CD14-positive monocyte (primary cell): ENCODE measurements at regions not wholly inside any gene's neighbourhood (a gene's known extent, or its start where the extent isn't known, plus 50 kb on each side); places are given as distances from the start of the nearest gene placed in this dataset.

ENCODE experiments used
- DNase-seq, 3 donors: peaks; one replicate each; pipeline ENCODE4 v3.0.0-alpha.2; 2011 to 2022
- H2AFZ ChIP-seq: 2 replicates; pipeline ENCODE4 v1.6.0; 2012; ENCODE audit warnings: mild to moderate bottlenecking, low read depth, low read length, inconsistent platforms; ENCODE audit not compliant: insufficient read depth, poor library complexity, severe bottlenecking
- H3K27ac ChIP-seq, 2 donors: 1 replicate in 1 of 2; 2 replicates in 1 of 2; pipeline ENCODE4 v1.5.1; 2012 to 2013; ENCODE audit warnings: low read length in 2 of 2, control low read depth in 1 of 2, inconsistent platforms in 1 of 2, low read depth in 1 of 2, mild to moderate bottlenecking in 1 of 2
- H3K27me3 ChIP-seq, 2 donors: one replicate each; pipeline versions ENCODE4 v1.6.0 to v1.6.1; 2011 to 2013; ENCODE audit warnings: low read length in 2 of 2; ENCODE audit not compliant: control insufficient read depth in 2 of 2, insufficient read depth in 2 of 2
- H3K36me3 ChIP-seq, 2 donors: replicated peaks in 1 of 2; 1 replicate in 1 of 2; 2 replicates in 1 of 2; pipeline versions ENCODE4 v1.5.1 to v1.6.1; 2012 to 2013; ENCODE audit warnings: low read length in 2 of 2, control low read depth in 1 of 2, inconsistent platforms in 1 of 2, mild to moderate bottlenecking in 1 of 2; ENCODE audit not compliant: insufficient read depth in 2 of 2, control insufficient read depth in 1 of 2
- H3K4me1 ChIP-seq, 2 donors: 1 replicate in 1 of 2; 2 replicates in 1 of 2; pipeline versions ENCODE4 v1.5.1 to v1.6.1; 2012 to 2013; ENCODE audit warnings: low read length in 2 of 2, control low read depth in 1 of 2, inconsistent platforms in 1 of 2, mild to moderate bottlenecking in 1 of 2, moderate library complexity in 1 of 2; ENCODE audit not compliant: insufficient read depth in 2 of 2, control insufficient read depth in 1 of 2
- H3K4me2 ChIP-seq: replicated peaks from 2 replicates; pipeline ENCODE3; 2012; ENCODE audit warnings: low read length, moderate library complexity, mild to moderate bottlenecking; ENCODE audit not compliant: poor library complexity, severe bottlenecking; ENCODE audit errors: extremely low read depth
- H3K4me3 ChIP-seq, 3 experiments: fragments of 200-600 bp in 1 of 3; sonication (generic) in 1 of 3; replicated peaks in 1 of 3; 1 replicate in 2 of 3; 2 replicates in 1 of 3; pipeline ENCODE4 v1.5.1; 2011 to 2013; ENCODE audit warnings: low read length in 3 of 3, mild to moderate bottlenecking in 3 of 3, control low read depth in 2 of 3, low read depth in 2 of 3, inconsistent platforms in 1 of 3, moderate library complexity in 1 of 3
- H3K79me2 ChIP-seq: 2 replicates; pipeline ENCODE4 v1.6.0; 2012; ENCODE audit warnings: mild to moderate bottlenecking, control low read depth, inconsistent platforms, low read length, moderate library complexity; ENCODE audit not compliant: insufficient read depth
- H3K9ac ChIP-seq: 2 replicates; pipeline ENCODE4 v1.6.0; 2017; ENCODE audit warnings: low read length, mild to moderate bottlenecking; ENCODE audit not compliant: insufficient read depth, poor library complexity, severe bottlenecking
- H3K9me3 ChIP-seq, 2 donors: replicated peaks in 1 of 2; 1 replicate in 1 of 2; 2 replicates in 1 of 2; pipeline versions ENCODE4 v1.5.1 to v1.6.1; 2012 to 2013; ENCODE audit warnings: low read length in 2 of 2, control low read depth in 1 of 2; ENCODE audit not compliant: control insufficient read depth in 1 of 2, insufficient read depth in 1 of 2
- H4K20me1 ChIP-seq: 2 replicates; pipeline ENCODE4 v1.6.0; 2012; ENCODE audit warnings: mild to moderate bottlenecking, low read length, control low read depth, moderate library complexity; ENCODE audit not compliant: insufficient read depth
- H3K27ac Mint-ChIP-seq, 7 donors: one replicate each; pipeline ENCODE4 v1.8.0; 2020; ENCODE audit warnings: mild to moderate bottlenecking in 7 of 7, mixed read lengths in 7 of 7, moderate library complexity in 6 of 7, inconsistent platforms in 2 of 7
- H3K27me3 Mint-ChIP-seq, 3 donors: one replicate each; pipeline ENCODE4 v1.8.0; 2021 to 2022; ENCODE audit warnings: low read depth in 3 of 3, mild to moderate bottlenecking in 3 of 3, mixed read lengths in 3 of 3, moderate library complexity in 3 of 3, inconsistent platforms in 1 of 3
- H3K36me3 Mint-ChIP-seq, 2 donors: one replicate each; pipeline ENCODE4 v1.8.0; 2020; ENCODE audit warnings: mixed read lengths in 2 of 2, inconsistent platforms in 1 of 2, mild to moderate bottlenecking in 1 of 2
- H3K4me1 Mint-ChIP-seq: one replicate; pipeline ENCODE4 v1.8.0; 2020; ENCODE audit warnings: mild to moderate bottlenecking, mixed read lengths
- H3K4me3 Mint-ChIP-seq, 2 donors: one replicate each; pipeline ENCODE4 v1.8.0; 2020; ENCODE audit warnings: mild to moderate bottlenecking in 2 of 2, mixed read lengths in 2 of 2, moderate library complexity in 1 of 2
- H3K9me3 Mint-ChIP-seq, 7 donors: one replicate each; pipeline ENCODE4 v1.8.0; 2020 to 2022; ENCODE audit warnings: mixed read lengths in 7 of 7, mild to moderate bottlenecking in 6 of 7, moderate library complexity in 6 of 7, inconsistent platforms in 2 of 7
- WGBS: methylation state at CpG from one replicate; pipeline ENCODE4 v1.1.5; 2013; ENCODE audit warnings: missing lambda C conversion rate; ENCODE audit not compliant: insufficient coverage; 5-methylcytosine and 5-hydroxymethylcytosine counted together
- intact Hi-C, 2 donors: fragments of 100-400 bp; cut with micrococcal nuclease; formaldehyde crosslinking; loops; one replicate each; pipeline versions ENCODE4 v1.15.0 to v1.15.1; 2023
- TF ChIP-seq, protein P1 (sequence below): fragments of 200-600 bp; IDR thresholded peaks from one replicate; pipeline ENCODE4 v1.8.0; 2022; ENCODE audit warnings: antibody characterized with exemption, mild to moderate bottlenecking

DNA sequence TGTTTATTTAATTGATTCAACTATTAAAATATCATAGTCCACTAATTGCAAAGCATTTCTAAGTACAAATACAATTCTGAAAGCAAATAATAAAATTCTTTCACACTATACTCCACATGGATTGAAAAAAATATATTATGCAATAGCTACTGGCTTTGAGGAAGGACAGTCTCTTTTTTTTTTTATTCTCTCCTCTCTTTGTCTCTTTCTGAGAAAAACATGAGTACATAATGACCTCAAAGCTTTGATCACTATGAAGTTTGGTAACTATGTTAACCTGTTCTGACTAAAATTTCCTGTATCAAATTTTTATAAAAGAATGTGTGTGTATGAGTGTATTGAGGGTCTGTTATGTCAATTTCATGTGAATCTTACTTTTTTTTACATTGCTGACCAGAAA is 96.2 kb downstream of the RGS2 start:
- intact Hi-C loops: loop anchor here in 1 of 2 donors (10.0 kb wide), 1 partner anchor 60 kb away; no protein-coding TSS in a partner anchor
- H3K4me1 ChIP-seq: peaks cover 22 to 24% of the 10 kb centered on the region in 2 donors
- no peaks in the 10 kb centered on the region for H3K79me2 ChIP-seq
- Mint-ChIP-seq H3K4me1 (peaks cover 27% of the 10 kb centered on the region), H3K27ac (peak overlapping the region in 5 of 7 donors; percentile 46 to 75 (median 54)), H3K27me3 (peaks cover 0 to 1% (median 0%) of the 10 kb centered on the region in 3 donors), H3K9me3 (peaks cover 0 to 4% (median 2%) of the 10 kb centered on the region in 7 donors), H3K36me3 (no peaks in the 10 kb centered on the region), H3K4me3 (peak overlapping the region in 1 of 2 donors; percentile 48)
- DNase-seq: peak in 2 of 3 donors; percentile 19 to 36
- H4K20me1 ChIP-seq: no peaks in the 10 kb centered on the region
- H3K9me3 ChIP-seq: no peaks in the 10 kb centered on the region
- H3K4me3 ChIP-seq: peak overlapping the region in 1 of 3 experiments; percentile 13
- no peak overlapping the region for H3K4me2 ChIP-seq
- no peaks in the 10 kb centered on the region for H3K27me3 ChIP-seq
- no peak overlapping the region for H2AFZ ChIP-seq
- H3K36me3 ChIP-seq: no peaks in the 10 kb centered on the region
- TF ChIP-seq, protein P1, sequence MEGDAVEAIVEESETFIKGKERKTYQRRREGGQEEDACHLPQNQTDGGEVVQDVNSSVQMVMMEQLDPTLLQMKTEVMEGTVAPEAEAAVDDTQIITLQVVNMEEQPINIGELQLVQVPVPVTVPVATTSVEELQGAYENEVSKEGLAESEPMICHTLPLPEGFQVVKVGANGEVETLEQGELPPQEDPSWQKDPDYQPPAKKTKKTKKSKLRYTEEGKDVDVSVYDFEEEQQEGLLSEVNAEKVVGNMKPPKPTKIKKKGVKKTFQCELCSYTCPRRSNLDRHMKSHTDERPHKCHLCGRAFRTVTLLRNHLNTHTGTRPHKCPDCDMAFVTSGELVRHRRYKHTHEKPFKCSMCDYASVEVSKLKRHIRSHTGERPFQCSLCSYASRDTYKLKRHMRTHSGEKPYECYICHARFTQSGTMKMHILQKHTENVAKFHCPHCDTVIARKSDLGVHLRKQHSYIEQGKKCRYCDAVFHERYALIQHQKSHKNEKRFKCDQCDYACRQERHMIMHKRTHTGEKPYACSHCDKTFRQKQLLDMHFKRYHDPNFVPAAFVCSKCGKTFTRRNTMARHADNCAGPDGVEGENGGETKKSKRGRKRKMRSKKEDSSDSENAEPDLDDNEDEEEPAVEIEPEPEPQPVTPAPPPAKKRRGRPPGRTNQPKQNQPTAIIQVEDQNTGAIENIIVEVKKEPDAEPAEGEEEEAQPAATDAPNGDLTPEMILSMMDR: no peak
- H3K27ac ChIP-seq: no peak overlapping the region
- H3K9ac ChIP-seq: no peak overlapping the region

DNA sequence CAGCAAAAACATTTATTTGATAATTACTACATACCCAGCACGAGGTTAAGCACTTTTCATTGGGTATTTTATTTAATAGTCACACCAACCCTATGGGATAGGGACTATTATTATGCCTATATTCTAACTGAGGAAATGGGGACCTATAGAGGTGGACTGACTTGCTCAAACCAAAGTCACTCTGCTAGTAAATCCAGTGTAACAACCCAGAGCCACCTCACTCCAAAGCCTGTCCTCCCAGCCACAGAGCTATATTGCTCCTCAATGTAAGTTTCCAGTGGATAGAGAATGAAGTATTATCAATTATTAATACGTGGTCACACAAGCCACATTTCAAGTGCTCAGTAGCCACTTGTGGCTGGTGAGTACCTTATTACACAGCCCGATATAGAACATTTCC is 97.5 kb downstream of the RGS2 start:
- Mint-ChIP-seq H3K36me3 (no peaks in the 10 kb centered on the region), H3K27me3 (peaks cover 0 to 1% (median 0%) of the 10 kb centered on the region in 3 donors), H3K9me3 (peaks cover 0 to 4% (median 2%) of the 10 kb centered on the region in 7 donors), H3K4me1 (peaks cover 29% of the 10 kb centered on the region), H3K4me3 (no peak overlapping the region), H3K27ac (peak overlapping the region in 2 of 7 donors; percentile 15 to 16)
- H3K4me2 ChIP-seq: no peak overlapping the region
- no peak overlapping the region for H3K4me3 ChIP-seq
- H3K36me3 ChIP-seq: no peaks in the 10 kb centered on the region
- no peak overlapping the region for H3K27ac ChIP-seq
- no peaks in the 10 kb centered on the region for H3K9me3 ChIP-seq
- no peaks in the 10 kb centered on the region for H3K27me3 ChIP-seq
- intact Hi-C loops: loop anchor here in 1 of 2 donors (10.0 kb wide), 1 partner anchor 58 kb away; no protein-coding TSS in a partner anchor
- no peak for DNase-seq
- no peak overlapping the region for H3K9ac ChIP-seq
- peaks cover 22 to 24% of the 10 kb centered on the region in 2 donors for H3K4me1 ChIP-seq
- TF ChIP-seq, protein P1: no peak
- no CpG with 5 or more reads among the region's 3 CpGs for WGBS
- no peaks in the 10 kb centered on the region for H4K20me1 ChIP-seq
- no peaks in the 10 kb centered on the region for H3K79me2 ChIP-seq
- H2AFZ ChIP-seq: no peak overlapping the region
